Karpas-422 (cell line): ENCODE measurements at regions not wholly inside any gene's neighbourhood (a gene's known extent, or its start where the extent isn't known, plus 50 kb on each side); places are given as distances from the start of the nearest gene placed in this dataset.
"Not testable (repeated sequence)": the region's sequence is repeated elsewhere in the genome, so short reads cannot be mapped to it uniquely, and the experiment has no call there.

Experiments used
- DNase-seq: peaks from one replicate; pipeline ENCODE4 v3.0.0-alpha.2; 2015
- H2AFZ ChIP-seq: fragments of 200-600 bp; sonication (generic); 2 replicates; pipeline ENCODE4 v1.6.1; 2014; ENCODE audit warnings: antibody characterized with exemption, low read length, mixed read lengths
- H3K27ac ChIP-seq: fragments of 200-600 bp; sonication (generic); 2 replicates; pipeline ENCODE4 v1.5.1; 2014; ENCODE audit warnings: mild to moderate bottlenecking, low read length, moderate library complexity
- H3K27me3 ChIP-seq: fragments of 200-600 bp; sonication (generic); 2 replicates; pipeline ENCODE4 v1.6.1; 2014; ENCODE audit warnings: low read length, mixed read lengths
- H3K36me3 ChIP-seq: fragments of 200-600 bp; sonication (generic); 2 replicates; pipeline ENCODE4 v1.6.1; 2014; ENCODE audit warnings: low read length, mixed read lengths; ENCODE audit not compliant: insufficient read depth
- H3K4me1 ChIP-seq: fragments of 200-600 bp; sonication (generic); 2 replicates; pipeline ENCODE4 v1.6.1; 2014; ENCODE audit warnings: mild to moderate bottlenecking, low read length, mixed read lengths
- H3K4me2 ChIP-seq: fragments of 200-600 bp; sonication (generic); 2 replicates; pipeline ENCODE4 v1.6.1; 2014; ENCODE audit warnings: low read length, low read depth, mild to moderate bottlenecking; ENCODE audit not compliant: poor library complexity, severe bottlenecking
- H3K4me3 ChIP-seq: fragments of 200-600 bp; sonication (generic); 2 replicates; pipeline ENCODE4 v1.5.1; 2014; ENCODE audit warnings: mild to moderate bottlenecking, antibody characterized with exemption, low read length, mixed read lengths
- H3K79me2 ChIP-seq: fragments of 200-600 bp; sonication (generic); 2 replicates; pipeline ENCODE4 v1.6.1; 2014; ENCODE audit warnings: mild to moderate bottlenecking, low read length, mixed read lengths
- H3K9ac ChIP-seq: fragments of 200-600 bp; sonication (generic); 2 replicates; pipeline ENCODE4 v1.6.0; 2014; ENCODE audit warnings: low read length
- H3K9me2 ChIP-seq: fragments of 200-600 bp; sonication (generic), shearing (Covaris generic); replicated peaks from 2 replicates; pipeline ENCODE4 v1.6.0; 2014; ENCODE audit warnings: mild to moderate bottlenecking, low read length, moderate library complexity; ENCODE audit not compliant: insufficient read depth
- H3K9me3 ChIP-seq: fragments of 300-700, 200-600 bp; sonication (generic); 2 replicates; pipeline ENCODE4 v1.6.1; 2014; ENCODE audit warnings: low read length, mixed read lengths
- H4K20me1 ChIP-seq: fragments of 200-600 bp; sonication (generic); 2 replicates; pipeline ENCODE4 v1.6.1; 2014; ENCODE audit warnings: mild to moderate bottlenecking, antibody characterized with exemption, low read length, low read depth; ENCODE audit not compliant: insufficient read depth

GRCh38 chr5:56383761-56384160, 150.6 kb upstream of the ANKRD55 start:
- no peak overlapping the region for H3K9ac ChIP-seq
- no peaks in the 10 kb centered on the region for H3K4me1 ChIP-seq
- no peaks in the 10 kb centered on the region for H4K20me1 ChIP-seq
- H3K27ac ChIP-seq = no peak overlapping the region
- DNase-seq = no peak
- no peaks in the 10 kb centered on the region for H3K9me2 ChIP-seq
- no peak overlapping the region for H3K4me2 ChIP-seq
- no peaks in the 10 kb centered on the region for H3K36me3 ChIP-seq
- H3K4me3 ChIP-seq = no peak overlapping the region
- H2AFZ ChIP-seq = no peak overlapping the region
- no peaks in the 10 kb centered on the region for H3K9me3 ChIP-seq
- no peaks in the 10 kb centered on the region for H3K79me2 ChIP-seq
- H3K27me3 ChIP-seq = no peaks in the 10 kb centered on the region

GRCh38 chr5:56382896-56383295, 149.8 kb upstream of the ANKRD55 start:
- no peak overlapping the region for H3K4me3 ChIP-seq
- H4K20me1 ChIP-seq = no peaks in the 10 kb centered on the region
- H3K9me3 ChIP-seq = no peaks in the 10 kb centered on the region
- DNase-seq = no peak
- no peak overlapping the region for H3K4me2 ChIP-seq
- no peaks in the 10 kb centered on the region for H3K36me3 ChIP-seq
- H3K79me2 ChIP-seq = no peaks in the 10 kb centered on the region
- H3K4me1 ChIP-seq = no peaks in the 10 kb centered on the region
- H3K27ac ChIP-seq = no peak overlapping the region
- no peak overlapping the region for H2AFZ ChIP-seq
- no peaks in the 10 kb centered on the region for H3K27me3 ChIP-seq
- H3K9me2 ChIP-seq = no peaks in the 10 kb centered on the region
- no peak overlapping the region for H3K9ac ChIP-seq

- Histone ChIP-seq H3K79me2 (no peaks in the 10 kb centered on the region), H3K9ac (no peak overlapping the region), H4K20me1 (no peaks in the 10 kb centered on the region), H3K27ac (no peak overlapping the region), H3K27me3 (no peaks in the 10 kb centered on the region), H3K36me3 (no peaks in the 10 kb centered on the region), H3K4me1 (no peaks in the 10 kb centered on the region), H3K4me3 (no peak overlapping the region), H2AFZ (no peak overlapping the region), H3K9me2 (no peaks in the 10 kb centered on the region), H3K4me2 (no peak overlapping the region), H3K9me3 (no peaks in the 10 kb centered on the region)
- DNase-seq = no peak
Measured at GRCh38 chr5:56377573-56377972, 144.4 kb upstream of the ANKRD55 start.

- no peaks in the 10 kb centered on the region for H3K4me1 ChIP-seq
- H3K27ac ChIP-seq = no peak overlapping the region
- no peaks in the 10 kb centered on the region for H4K20me1 ChIP-seq
- H3K4me2 ChIP-seq = no peak overlapping the region
- H3K9ac ChIP-seq = no peak overlapping the region
- no peak overlapping the region for H3K4me3 ChIP-seq
- no peak for DNase-seq
- no peaks in the 10 kb centered on the region for H3K36me3 ChIP-seq
- no peaks in the 10 kb centered on the region for H3K9me2 ChIP-seq
- H3K9me3 ChIP-seq = no peaks in the 10 kb centered on the region
- H2AFZ ChIP-seq = no peak overlapping the region
- no peaks in the 10 kb centered on the region for H3K79me2 ChIP-seq
- H3K27me3 ChIP-seq = no peaks in the 10 kb centered on the region
Measured at GRCh38 chr5:56376128-56376527, 143.0 kb upstream of the ANKRD55 start.

GRCh38 chr5:56375011-56375410, 141.9 kb upstream of the ANKRD55 start:
- H3K79me2 ChIP-seq = no peaks in the 10 kb centered on the region
- H2AFZ ChIP-seq = no peak overlapping the region
- H3K9ac ChIP-seq = no peak overlapping the region
- H3K4me1 ChIP-seq = no peaks in the 10 kb centered on the region
- H3K9me2 ChIP-seq = no peaks in the 10 kb centered on the region
- H3K4me3 ChIP-seq = no peak overlapping the region
- H3K4me2 ChIP-seq = no peak overlapping the region
- H3K27ac ChIP-seq = no peak overlapping the region
- H3K36me3 ChIP-seq = no peaks in the 10 kb centered on the region
- no peak for DNase-seq
- no peaks in the 10 kb centered on the region for H3K27me3 ChIP-seq
- no peaks in the 10 kb centered on the region for H3K9me3 ChIP-seq
- H4K20me1 ChIP-seq = no peaks in the 10 kb centered on the region

GRCh38 chr5:56372491-56372890, 139.4 kb upstream of the ANKRD55 start:
- not testable (repeated sequence) for H3K9me3 ChIP-seq, H3K79me2 ChIP-seq, H3K4me2 ChIP-seq, H3K9ac ChIP-seq, H3K27me3 ChIP-seq, H3K4me3 ChIP-seq, H3K9me2 ChIP-seq, H3K36me3 ChIP-seq, H4K20me1 ChIP-seq, H2AFZ ChIP-seq, H3K27ac ChIP-seq, H3K4me1 ChIP-seq, DNase-seq

- no peak overlapping the region for H2AFZ ChIP-seq
Measured at GRCh38 chr5:56369361-56369811, 136.3 kb upstream of the ANKRD55 start.

GRCh38 chr5:56367748-56368147, 134.6 kb upstream of the ANKRD55 start:
- Histone ChIP-seq H2AFZ (no peak overlapping the region), H3K4me1 (no peaks in the 10 kb centered on the region), H3K4me2 (no peak overlapping the region), H3K4me3 (no peak overlapping the region), H4K20me1 (no peaks in the 10 kb centered on the region), H3K79me2 (no peaks in the 10 kb centered on the region), H3K36me3 (no peaks in the 10 kb centered on the region), H3K27me3 (no peaks in the 10 kb centered on the region), H3K9me3 (no peaks in the 10 kb centered on the region), H3K27ac (no peak overlapping the region), H3K9me2 (no peaks in the 10 kb centered on the region), H3K9ac (no peak overlapping the region)
- no peak for DNase-seq

More at GRCh38 chr5:56369361-56369811, 136.3 kb upstream of the ANKRD55 start:
- DNase-seq = no peak
- no peak overlapping the region for H3K9ac ChIP-seq
- no peak overlapping the region for H3K4me2 ChIP-seq
- H3K79me2 ChIP-seq = no peaks in the 10 kb centered on the region
- no peak overlapping the region for H3K4me3 ChIP-seq
- H3K4me1 ChIP-seq = no peaks in the 10 kb centered on the region
- H3K36me3 ChIP-seq = no peaks in the 10 kb centered on the region
- no peaks in the 10 kb centered on the region for H3K9me3 ChIP-seq
- H3K9me2 ChIP-seq = no peaks in the 10 kb centered on the region
- H3K27me3 ChIP-seq = no peaks in the 10 kb centered on the region
- H3K27ac ChIP-seq = no peak overlapping the region
- H4K20me1 ChIP-seq = no peaks in the 10 kb centered on the region

- H3K9ac ChIP-seq = no peak overlapping the region
- no peaks in the 10 kb centered on the region for H4K20me1 ChIP-seq
- H2AFZ ChIP-seq = no peak overlapping the region
- no peaks in the 10 kb centered on the region for H3K27me3 ChIP-seq
- H3K9me3 ChIP-seq = no peaks in the 10 kb centered on the region
- H3K4me3 ChIP-seq = no peak overlapping the region
- H3K36me3 ChIP-seq = no peaks in the 10 kb centered on the region
- H3K4me2 ChIP-seq = no peak overlapping the region
- no peaks in the 10 kb centered on the region for H3K4me1 ChIP-seq
- DNase-seq = no peak
- H3K79me2 ChIP-seq = no peaks in the 10 kb centered on the region
- H3K9me2 ChIP-seq = no peaks in the 10 kb centered on the region
- no peak overlapping the region for H3K27ac ChIP-seq
Measured at GRCh38 chr5:56366986-56367385, 133.9 kb upstream of the ANKRD55 start.
